Dedifferentiated amniotic fluid mesenchymal stem cell (primary cell): ENCODE measurements at regions not wholly inside any gene's neighbourhood (a gene's known extent, or its start where the extent isn't known, plus 50 kb on each side); places are given as distances from the start of the nearest gene placed in this dataset.
"Not testable (repeated sequence)": the region's sequence is repeated elsewhere in the genome, so short reads cannot be mapped to it uniquely, and the experiment has no call there.

Experiments
- DNase-seq: peaks from one replicate; pipeline ENCODE4 v3.0.0-alpha.2; 2016; ENCODE audit errors: extremely low spot score

- DNase-seq = not testable (repeated sequence)
These were observed 260.2 kb downstream of the CEMIP2 start for GRCh38 chr9:71508141-71508540.

- peak; percentile 22 for DNase-seq
These were observed 261.5 kb downstream of the CEMIP2 start for GRCh38 chr9:71506821-71507220.

- no peak for DNase-seq
These were observed 263.7 kb downstream of the CEMIP2 start for GRCh38 chr9:71504636-71505035.

- DNase-seq = no peak
These were observed 269.6 kb downstream of the CEMIP2 start for GRCh38 chr9:71498691-71499090.

- DNase-seq = no peak
These were observed 277.5 kb downstream of the CEMIP2 start for GRCh38 chr9:71490810-71491209.

GRCh38 chr9:71487061-71487460, 281.3 kb downstream of the CEMIP2 start:
- DNase-seq = no peak

GRCh38 chr9:71485326-71485725, 283.0 kb downstream of the CEMIP2 start:
- DNase-seq = no peak

GRCh38 chr9:71483436-71483835, 284.9 kb downstream of the CEMIP2 start:
- no peak for DNase-seq

GRCh38 chr9:71479621-71480020, 288.7 kb downstream of the CEMIP2 start:
- DNase-seq = no peak

GRCh38 chr9:71472400-71472799, 295.9 kb downstream of the CEMIP2 start:
- no peak for DNase-seq

GRCh38 chr9:71465392-71465791, 302.9 kb downstream of the CEMIP2 start:
- no peak for DNase-seq

- DNase-seq = no peak
These were observed 309.2 kb downstream of the CEMIP2 start for GRCh38 chr9:71459082-71459481.

- peak; percentile 56 for DNase-seq
These were observed 321.6 kb downstream of the CEMIP2 start for GRCh38 chr9:71446473-71447411.

GRCh38 chr9:71446106-71446472, 322.2 kb downstream of the CEMIP2 start:
- DNase-seq = no peak

GRCh38 chr9:71442937-71443336, 321.5 kb upstream of the TRPM3 start:
- no peak for DNase-seq

- no peak for DNase-seq
These were observed 319.8 kb upstream of the TRPM3 start for GRCh38 chr9:71441266-71441665.

GRCh38 chr9:71431931-71432330, 310.5 kb upstream of the TRPM3 start:
- DNase-seq = no peak

- DNase-seq = not testable (repeated sequence)
These were observed 285.9 kb upstream of the TRPM3 start for GRCh38 chr9:71407341-71407740.

- no peak for DNase-seq
These were observed 281.7 kb upstream of the TRPM3 start for GRCh38 chr9:71403106-71403505.

- DNase-seq = no peak
These were observed 271.6 kb upstream of the TRPM3 start for GRCh38 chr9:71393005-71393404.

GRCh38 chr9:71384343-71384742, 262.9 kb upstream of the TRPM3 start:
- DNase-seq = no peak

GRCh38 chr9:71383308-71383940, 262.0 kb upstream of the TRPM3 start:
- no peak for DNase-seq

- no peak for DNase-seq
These were observed 246.7 kb upstream of the TRPM3 start for GRCh38 chr9:71368157-71368556.
